Upper lobe of left lung (tissue), 6 donors: ENCODE measurements at regions not wholly inside any gene's neighbourhood (a gene's known extent, or its start where the extent isn't known, plus 50 kb on each side); places are given as distances from the start of the nearest gene placed in this dataset.

Source experiments
- ATAC-seq, 2 donors: fragments of 200-7000 bp; cut with Tn5 transposase; one replicate each; pipeline ENCODE4 v1.9.1; 2022; ENCODE audit warnings: mild to moderate bottlenecking in 2 of 2, moderate library complexity in 2 of 2; ENCODE audit not compliant: low FRiP score in 2 of 2
- DNase-seq, 2 donors: peaks; one replicate each; pipeline ENCODE4 v3.0.0-alpha.2; 2019 to 2020
- H3K27ac ChIP-seq, 4 donors: fragments of 200-600 bp; sonication (generic); one replicate each; pipeline ENCODE4 v1.5.1; 2016 to 2019
- H3K27me3 ChIP-seq, 4 donors: fragments of 200-600 bp; sonication (generic); one replicate each; pipeline ENCODE4 v1.5.1; 2017 to 2019
- H3K36me3 ChIP-seq, 4 donors: fragments of 200-600 bp; sonication (generic); one replicate each; pipeline ENCODE4 v1.5.1; 2016 to 2019
- H3K4me1 ChIP-seq, 4 donors: fragments of 200-600 bp; sonication (generic); one replicate each; pipeline ENCODE4 v1.5.1; 2018 to 2019
- H3K4me3 ChIP-seq, 4 donors: fragments of 200-600 bp; sonication (generic); one replicate each; pipeline ENCODE4 v1.5.1; 2017 to 2019; ENCODE audit warnings: mild to moderate bottlenecking in 2 of 4, moderate library complexity in 1 of 4
- H3K9me3 ChIP-seq, 4 donors: fragments of 200-600 bp; sonication (generic); one replicate each; pipeline ENCODE4 v1.5.1; 2018 to 2019
- EP300 ChIP-seq, 4 donors: sonication (generic); formaldehyde crosslinking; IDR thresholded peaks; one replicate each; pipeline ENCODE4 v1.5.1; 2017; ENCODE audit warnings: antibody characterized with exemption in 4 of 4, control low read depth in 2 of 4
- POLR2A ChIP-seq, 4 donors: fragments of 450-650 bp; IDR thresholded peaks; one replicate each; pipeline ENCODE4 v1.5.1; 2016 to 2017; ENCODE audit warnings: antibody characterized with exemption in 4 of 4, mild to moderate bottlenecking in 2 of 4
- POLR2AphosphoS5 ChIP-seq, 2 donors: sonication (generic); formaldehyde crosslinking; IDR thresholded peaks; one replicate each; pipeline ENCODE4 v1.5.1; 2017; ENCODE audit warnings: antibody characterized with exemption in 2 of 2
- WGBS, 2 donors: methylation state at CpG; one replicate each; pipeline ENCODE4 v1.1.5; 2017 to 2018; 5-methylcytosine and 5-hydroxymethylcytosine counted together
- TF ChIP-seq, protein P1 (sequence below), 6 experiments: fragments of 450-650 bp in 4 of 6; fragments of 200-600 bp in 2 of 6; sonication (generic) in 2 of 6; IDR thresholded peaks; one replicate each; pipeline ENCODE4 v1.5.1; 2016 to 2019; ENCODE audit warnings: antibody characterized with exemption in 6 of 6
- donor health status: DM: no; HTN: no; CAD: no; lungs with moderate emphysema.
- donor health status: DM: no; HTN: yes; CAD: no; lungs with severe emphysema.

DNA sequence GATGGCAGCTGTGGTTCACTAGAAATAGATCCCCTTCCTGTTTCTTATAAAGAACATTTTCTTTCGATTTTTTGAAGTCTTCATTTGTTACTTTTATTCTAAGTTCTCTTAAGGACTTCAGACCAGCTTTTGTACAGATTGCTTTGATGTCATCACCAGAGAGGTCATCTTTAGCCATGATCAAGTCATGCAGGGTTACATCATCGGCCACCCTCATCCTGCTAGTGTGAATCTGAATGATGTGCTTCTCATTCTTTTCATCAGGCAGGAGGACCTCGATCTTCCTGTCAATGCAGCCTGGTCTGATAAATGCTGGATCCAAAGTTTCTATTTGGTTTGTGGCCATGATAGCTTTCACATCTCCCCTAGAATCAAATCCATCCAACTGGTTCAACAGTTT lies 706.7 kb downstream of the RERGL start:
- TF ChIP-seq POLR2A (IDR thresholded peaks at IDR 0.05) = no peak
- TF ChIP-seq POLR2AphosphoS5 (IDR thresholded peaks at IDR 0.05) = no peak
- TF ChIP-seq, protein P1, sequence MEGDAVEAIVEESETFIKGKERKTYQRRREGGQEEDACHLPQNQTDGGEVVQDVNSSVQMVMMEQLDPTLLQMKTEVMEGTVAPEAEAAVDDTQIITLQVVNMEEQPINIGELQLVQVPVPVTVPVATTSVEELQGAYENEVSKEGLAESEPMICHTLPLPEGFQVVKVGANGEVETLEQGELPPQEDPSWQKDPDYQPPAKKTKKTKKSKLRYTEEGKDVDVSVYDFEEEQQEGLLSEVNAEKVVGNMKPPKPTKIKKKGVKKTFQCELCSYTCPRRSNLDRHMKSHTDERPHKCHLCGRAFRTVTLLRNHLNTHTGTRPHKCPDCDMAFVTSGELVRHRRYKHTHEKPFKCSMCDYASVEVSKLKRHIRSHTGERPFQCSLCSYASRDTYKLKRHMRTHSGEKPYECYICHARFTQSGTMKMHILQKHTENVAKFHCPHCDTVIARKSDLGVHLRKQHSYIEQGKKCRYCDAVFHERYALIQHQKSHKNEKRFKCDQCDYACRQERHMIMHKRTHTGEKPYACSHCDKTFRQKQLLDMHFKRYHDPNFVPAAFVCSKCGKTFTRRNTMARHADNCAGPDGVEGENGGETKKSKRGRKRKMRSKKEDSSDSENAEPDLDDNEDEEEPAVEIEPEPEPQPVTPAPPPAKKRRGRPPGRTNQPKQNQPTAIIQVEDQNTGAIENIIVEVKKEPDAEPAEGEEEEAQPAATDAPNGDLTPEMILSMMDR (IDR thresholded peaks at IDR 0.05) = no peak
- TF ChIP-seq EP300 (IDR thresholded peaks at IDR 0.05) = no peak
- Histone ChIP-seq H3K36me3 (no peaks in the 10 kb centered on the region), H3K27me3 (no peaks in the 10 kb centered on the region), H3K27ac (no peak overlapping the region), H3K4me1 (no peaks in the 10 kb centered on the region), H3K9me3 (no peaks in the 10 kb centered on the region), H3K4me3 (no peak overlapping the region)
- no peak for ATAC-seq
- 72% methylated on average over 3 of the region's 3 CpGs for WGBS, 2 donors
- no peak for DNase-seq

DNA sequence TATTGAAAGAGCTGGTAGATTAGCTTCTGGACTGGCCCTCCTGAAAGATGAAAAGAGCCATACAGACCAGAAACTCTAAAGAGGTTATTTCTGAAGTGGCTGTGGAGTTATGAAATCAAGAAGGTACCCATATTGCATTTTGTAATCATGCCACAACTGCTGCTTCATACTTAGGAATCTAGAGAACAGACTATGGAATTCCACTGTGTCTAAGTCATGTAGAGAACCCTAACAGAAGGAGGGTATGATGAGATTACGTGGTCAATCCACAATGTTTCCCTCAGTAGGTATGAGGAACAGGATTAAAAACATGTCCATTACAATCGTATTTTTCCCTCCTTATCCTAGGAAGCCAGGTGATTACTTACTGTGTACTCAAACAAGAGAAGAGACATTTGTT lies 708.8 kb downstream of the RERGL start:
- no peak overlapping the region for H3K27ac ChIP-seq
- WGBS, 2 donors = 53 to 65% methylated on average over 2 of the region's 2 CpGs
- no peaks in the 10 kb centered on the region for H3K36me3 ChIP-seq
- ATAC-seq (no peak), DNase-seq (no peak)
- no peaks in the 10 kb centered on the region for H3K4me1 ChIP-seq
- no peak overlapping the region for H3K4me3 ChIP-seq
- no peaks in the 10 kb centered on the region for H3K9me3 ChIP-seq
- TF ChIP-seq, protein P1 (IDR thresholded peaks at IDR 0.05) = no peak
- TF ChIP-seq POLR2AphosphoS5 (IDR thresholded peaks at IDR 0.05) (no peak), POLR2A (IDR thresholded peaks at IDR 0.05) (no peak), EP300 (IDR thresholded peaks at IDR 0.05) (no peak)
- no peaks in the 10 kb centered on the region for H3K27me3 ChIP-seq

DNA sequence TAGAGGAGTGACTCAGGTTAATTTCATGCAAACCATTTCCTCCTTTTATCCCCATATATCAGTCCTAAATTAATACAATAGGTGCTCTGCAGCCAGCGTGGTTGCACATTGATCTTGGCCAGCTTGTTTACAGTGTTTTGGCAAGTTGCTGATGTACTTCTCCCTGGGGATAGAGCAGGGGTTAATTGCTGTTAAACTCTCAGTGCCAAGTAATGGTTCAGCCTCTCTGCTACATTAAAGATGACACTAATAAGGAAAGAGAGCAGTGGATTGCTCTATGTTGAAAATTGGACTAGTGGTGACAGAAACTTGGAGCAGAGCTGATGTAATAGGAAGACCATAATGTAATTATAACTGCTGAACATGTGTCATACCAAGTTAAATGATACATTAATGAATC lies 717.5 kb downstream of the RERGL start:
- no peaks in the 10 kb centered on the region for H3K4me1 ChIP-seq
- no peaks in the 10 kb centered on the region for H3K36me3 ChIP-seq
- no peaks in the 10 kb centered on the region for H3K9me3 ChIP-seq
- DNase-seq (no peak), ATAC-seq (no peak)
- no peaks in the 10 kb centered on the region for H3K27me3 ChIP-seq
- no peak overlapping the region for H3K4me3 ChIP-seq
- TF ChIP-seq, protein P1 (IDR thresholded peaks at IDR 0.05) = no peak
- TF ChIP-seq EP300 (IDR thresholded peaks at IDR 0.05) = no peak
- no peak for TF ChIP-seq POLR2AphosphoS5 (IDR thresholded peaks at IDR 0.05)
- TF ChIP-seq POLR2A (IDR thresholded peaks at IDR 0.05) = no peak
- 35 to 50% methylated on average over 1 of the region's 1 CpG for WGBS, 2 donors
- no peak overlapping the region for H3K27ac ChIP-seq

DNA sequence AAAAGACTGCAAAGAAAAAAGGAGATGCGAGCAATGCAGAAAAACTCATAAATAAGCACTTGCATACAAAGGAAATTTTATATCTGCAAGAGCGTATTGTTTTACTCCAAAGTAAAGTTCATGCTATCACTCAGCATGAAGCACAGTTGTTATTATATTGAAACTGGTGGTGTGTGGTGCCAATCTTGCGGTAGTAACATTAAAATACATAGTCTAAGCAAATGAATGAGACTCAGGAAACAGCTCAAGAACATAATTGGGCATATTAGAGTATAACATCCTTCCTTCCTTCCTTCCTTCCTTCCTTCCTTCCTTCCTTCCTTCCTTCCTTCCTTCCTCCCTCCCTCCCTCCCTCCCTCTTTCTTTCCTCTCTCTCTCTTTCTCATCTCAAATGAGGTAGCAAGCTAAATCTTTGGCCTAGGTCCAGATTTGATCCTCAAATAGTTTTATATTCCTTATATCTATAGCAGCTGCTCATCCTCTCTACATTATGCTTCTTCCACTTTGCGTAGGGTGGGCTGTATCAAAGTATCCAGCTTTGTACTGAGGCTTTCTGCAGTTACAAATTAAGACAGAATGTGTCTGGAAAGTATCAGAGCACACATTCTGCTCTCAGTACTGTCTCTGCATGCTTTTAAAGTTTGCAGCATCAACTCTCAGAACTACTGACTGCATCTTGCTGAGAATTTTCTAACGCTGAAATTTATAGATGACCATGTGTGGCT lies 718.3 kb downstream of the RERGL start:
- Histone ChIP-seq H3K9me3 (no peaks in the 10 kb centered on the region), H3K4me1 (no peaks in the 10 kb centered on the region), H3K36me3 (no peaks in the 10 kb centered on the region), H3K4me3 (no peak overlapping the region), H3K27ac (no peak overlapping the region), H3K27me3 (no peaks in the 10 kb centered on the region)
- 74 to 77% methylated on average over 5 of the region's 5 CpGs for WGBS, 2 donors
- no peak for ATAC-seq
- no peak for TF ChIP-seq POLR2A (IDR thresholded peaks at IDR 0.05)
- TF ChIP-seq, protein P1 (IDR thresholded peaks at IDR 0.05) = no peak
- TF ChIP-seq EP300 (IDR thresholded peaks at IDR 0.05) = no peak
- no peak for TF ChIP-seq POLR2AphosphoS5 (IDR thresholded peaks at IDR 0.05)
- DNase-seq = no peak

DNA sequence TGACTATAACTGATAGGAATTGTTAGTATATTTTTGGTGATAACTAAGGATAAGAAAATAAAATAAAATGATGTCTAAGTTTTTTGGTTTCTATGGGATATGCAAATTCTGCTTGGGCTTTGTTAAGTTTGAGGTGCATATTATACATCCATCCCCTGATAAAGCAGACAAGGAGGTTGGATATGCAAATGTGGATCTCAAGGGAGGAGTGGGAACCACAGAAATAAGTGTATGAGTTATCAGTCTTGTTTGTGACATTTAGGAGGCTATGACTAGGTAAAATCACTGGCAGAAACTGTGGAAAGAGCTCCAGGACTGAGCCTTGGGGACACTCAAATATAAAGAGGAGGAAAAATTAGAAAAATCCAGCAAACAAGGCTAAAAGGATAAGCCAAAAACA lies 719.4 kb downstream of the RERGL start:
- H3K4me1 ChIP-seq = no peaks in the 10 kb centered on the region
- no peak for TF ChIP-seq POLR2AphosphoS5 (IDR thresholded peaks at IDR 0.05)
- no peak for TF ChIP-seq POLR2A (IDR thresholded peaks at IDR 0.05)
- no peak for TF ChIP-seq EP300 (IDR thresholded peaks at IDR 0.05)
- TF ChIP-seq, protein P1 (IDR thresholded peaks at IDR 0.05) = no peak
- ATAC-seq = no peak

More for the DNA sequence above, 719.4 kb downstream of the RERGL start:
- Histone ChIP-seq H3K27ac (no peak overlapping the region), H3K27me3 (no peaks in the 10 kb centered on the region), H3K4me3 (no peak overlapping the region), H3K36me3 (no peaks in the 10 kb centered on the region), H3K9me3 (no peaks in the 10 kb centered on the region)
- DNase-seq = no peak
